PC-3 (cell line): ENCODE measurements at regions not wholly inside any gene's neighbourhood (a gene's known extent, or its start where the extent isn't known, plus 50 kb on each side); places are given as distances from the start of the nearest gene placed in this dataset.

ENCODE experiments used
- ATAC-seq: fragments of 200-7000 bp; cut with Tn5 transposase; 2 replicates; pipeline ENCODE4 v1.9.1; 2020; ENCODE audit warnings: mild to moderate bottlenecking, moderate library complexity
- BruUV-seq: library from RNA; stranded (reverse); fragments of 400-500 nt; replicated peaks from 2 replicates; lab custom pipeline; 2021; lab: Mats Ljungman, UMichigan
- CTCF ChIA-PET: fragments of 300-600 bp; sonication (Branson Sonifier 250); formaldehyde crosslinking; loops from one replicate; lab custom pipeline; 2022; ENCODE audit warnings: antibody characterized with exemption; lab: Charles Lee
- POLR2A ChIA-PET: fragments of 300-600 bp; sonication (Branson Sonifier 250); formaldehyde crosslinking; loops from one replicate; lab custom pipeline; 2022; ENCODE audit warnings: antibody characterized with exemption; ENCODE audit not compliant: unreplicated experiment; lab: Charles Lee
- DNase-seq: peaks from one replicate; pipeline ENCODE4 v3.0.0-alpha.2; 2015
- H2AFZ ChIP-seq: fragments of 300-600 bp; sonication (generic); 2 replicates; pipeline ENCODE4 v1.6.0; 2016; ENCODE audit warnings: antibody characterized with exemption, low read length
- H3F3A ChIP-seq: fragments of 300-600 bp; sonication (generic); one replicate; pipeline ENCODE4 v1.6.0; 2017; ENCODE audit warnings: antibody characterized with exemption, low read length, control low read depth, mild to moderate bottlenecking; ENCODE audit not compliant: unreplicated experiment
- H3K27ac ChIP-seq: fragments of 300-600 bp; sonication (generic); 2 replicates; pipeline ENCODE4 v1.5.1; 2016; ENCODE audit warnings: mild to moderate bottlenecking, low read length
- H3K27me3 ChIP-seq: fragments of 300-600 bp; sonication (generic); 2 replicates; pipeline ENCODE4 v1.6.1; 2016; ENCODE audit warnings: low read length, mixed read lengths
- H3K36me3 ChIP-seq: fragments of 300-600 bp; sonication (generic); 2 replicates; pipeline ENCODE4 v1.6.1; 2016; ENCODE audit warnings: low read depth, mixed run types, low read length, mixed read lengths
- H3K4me1 ChIP-seq: fragments of 300-600 bp; sonication (generic); 2 replicates; pipeline ENCODE4 v1.5.1; 2016; ENCODE audit warnings: low read length; ENCODE audit not compliant: insufficient read depth
- H3K4me2 ChIP-seq: fragments of 300-600 bp; sonication (generic); 2 replicates; pipeline ENCODE4 v1.6.0; 2016; ENCODE audit warnings: low read length
- H3K4me3 ChIP-seq: fragments of 300-600 bp; sonication (generic); 2 replicates; pipeline ENCODE4 v1.5.1; 2016; ENCODE audit warnings: mild to moderate bottlenecking, low read length, mixed read lengths
- H3K79me2 ChIP-seq: fragments of 300-600 bp; sonication (generic); 2 replicates; pipeline ENCODE4 v1.6.1; 2017; ENCODE audit warnings: low read length, mixed read lengths
- H3K9ac ChIP-seq: fragments of 300-600 bp; sonication (generic); 2 replicates; pipeline ENCODE4 v1.6.0; 2016; ENCODE audit warnings: mild to moderate bottlenecking, low read length
- H3K9me2 ChIP-seq: fragments of 300-600 bp; sonication (generic); replicated peaks from 2 replicates; pipeline ENCODE4 v1.6.1; 2016; ENCODE audit warnings: mixed run types, low read length, mixed read lengths
- H3K9me3 ChIP-seq: fragments of 300-600 bp; sonication (generic); 2 replicates; pipeline ENCODE4 v1.6.1; 2016; ENCODE audit warnings: low read length, mixed read lengths
- H4K20me1 ChIP-seq: fragments of 300-600 bp; sonication (generic); 2 replicates; pipeline ENCODE4 v1.6.1; 2016; ENCODE audit warnings: low read length, mixed read lengths
- CTCF ChIP-seq: fragments of 300-600 bp; sonication (generic); conservative IDR thresholded peaks from 2 replicates; pipeline ENCODE4 v1.5.1; 2017; ENCODE audit warnings: antibody characterized with exemption, low read depth, mild to moderate bottlenecking, low read length
- EZH2 ChIP-seq: fragments of 300-600 bp; sonication (generic); IDR thresholded peaks from one replicate; pipeline ENCODE4 v1.6.1; 2017; ENCODE audit warnings: antibody characterized with exemption, mild to moderate bottlenecking, low read length; ENCODE audit not compliant: unreplicated experiment
- EZH2phosphoT487 ChIP-seq: fragments of 300-600 bp; sonication (generic); IDR thresholded peaks from 2 replicates; pipeline ENCODE4 v1.6.1; 2018; ENCODE audit warnings: mild to moderate bottlenecking, antibody characterized with exemption, low read length, borderline replicate concordance
- intact Hi-C: fragments of 100-400 bp; cut with micrococcal nuclease; formaldehyde crosslinking; loops from 2 replicates; pipeline ENCODE4 v1.9.0; 2023

- intact Hi-C loops, result no loop called here
- no TSS peak for BruUV-seq
- no peaks in the 10 kb centered on the region for H3K27me3 ChIP-seq
- no peaks in the 10 kb centered on the region for H3F3A ChIP-seq
- ChIA-PET CTCF (no interaction called here), POLR2A (no interaction called here)
- H3K36me3 ChIP-seq, result no peaks in the 10 kb centered on the region
- H3K79me2 ChIP-seq, result no peaks in the 10 kb centered on the region
- no peak overlapping the region for H3K27ac ChIP-seq
- no peak overlapping the region for H2AFZ ChIP-seq
- DNase-seq (no peak), ATAC-seq (no peak)
- H3K4me1 ChIP-seq, result no peaks in the 10 kb centered on the region
- H4K20me1 ChIP-seq, result no peaks in the 10 kb centered on the region
- no peaks in the 10 kb centered on the region for H3K9me2 ChIP-seq
- TF ChIP-seq EZH2, result no peak
- no peak for TF ChIP-seq EZH2phosphoT487
- no peak for TF ChIP-seq CTCF
- no peak overlapping the region for H3K4me2 ChIP-seq
- no peaks in the 10 kb centered on the region for H3K9me3 ChIP-seq
- H3K4me3 ChIP-seq, result no peak overlapping the region
- no peak overlapping the region for H3K9ac ChIP-seq
Observed at GRCh38 chr13:62185631-62186255, 770.1 kb upstream of the PCDH20 start.

- Histone ChIP-seq H3K9ac (no peak overlapping the region), H3K27ac (no peak overlapping the region), H3K4me2 (no peak overlapping the region), H3K4me3 (no peak overlapping the region), H3K4me1 (no peaks in the 10 kb centered on the region), H3K36me3 (no peaks in the 10 kb centered on the region), H3K79me2 (no peaks in the 10 kb centered on the region), H3K9me2 (no peaks in the 10 kb centered on the region), H3K9me3 (no peaks in the 10 kb centered on the region), H3F3A (no peaks in the 10 kb centered on the region), H2AFZ (no peak overlapping the region), H4K20me1 (no peaks in the 10 kb centered on the region), H3K27me3 (no peaks in the 10 kb centered on the region)
- ChIA-PET CTCF (no interaction called here), POLR2A (no interaction called here)
- intact Hi-C loops, result no loop called here
- no peak for TF ChIP-seq EZH2
- TF ChIP-seq CTCF, result no peak
- TF ChIP-seq EZH2phosphoT487, result no peak
- BruUV-seq, result no TSS peak
- DNase-seq (no peak), ATAC-seq (no peak)
Observed at GRCh38 chr13:62176051-62176450, 760.4 kb upstream of the PCDH20 start.

GRCh38 chr13:62173958-62174357, 758.3 kb upstream of the PCDH20 start:
- TF ChIP-seq CTCF, result no peak
- no peak for TF ChIP-seq EZH2phosphoT487
- Histone ChIP-seq H3K4me3 (no peak overlapping the region), H4K20me1 (no peaks in the 10 kb centered on the region), H3K79me2 (no peaks in the 10 kb centered on the region), H3K27me3 (no peaks in the 10 kb centered on the region), H3K9me3 (no peaks in the 10 kb centered on the region), H3K27ac (no peak overlapping the region), H3F3A (no peaks in the 10 kb centered on the region), H3K9ac (no peak overlapping the region), H3K36me3 (no peaks in the 10 kb centered on the region), H3K9me2 (no peaks in the 10 kb centered on the region), H2AFZ (no peak overlapping the region), H3K4me1 (no peaks in the 10 kb centered on the region), H3K4me2 (no peak overlapping the region)
- BruUV-seq, result no TSS peak
- POLR2A ChIA-PET, result no interaction called here
- CTCF ChIA-PET, result no interaction called here
- intact Hi-C loops, result no loop called here
- ATAC-seq, result no peak
- no peak for DNase-seq
